Endothelial cell of umbilical vein (primary cell): ENCODE measurements at regions not wholly inside any gene's neighbourhood (a gene's known extent, or its start where the extent isn't known, plus 50 kb on each side); places are given as distances from the start of the nearest gene placed in this dataset.

Source experiments
- BruUV-seq: library from RNA; stranded (reverse); fragments of 400-500 nt; replicated peaks from 2 replicates; lab custom pipeline; 2021; lab: Mats Ljungman, UMichigan
- CTCF ChIA-PET: fragments of 300-600, 350-600 bp; sonication (Branson Sonifier 250); formaldehyde crosslinking; loops from one replicate; lab custom pipeline; 2021; ENCODE audit warnings: antibody characterized with exemption, inconsistent platforms; lab: Charles Lee
- POLR2A ChIA-PET: fragments of 300-600, 350-600 bp; sonication (Branson Sonifier 250); formaldehyde crosslinking; loops from one replicate; lab custom pipeline; 2021; ENCODE audit warnings: antibody characterized with exemption, inconsistent platforms; lab: Charles Lee
- DNase-seq: peaks from one replicate; pipeline ENCODE4 v3.0.0-alpha.2; 2011; ENCODE audit warnings: low read depth, low spot score
- FAIRE-seq: peaks from 2 replicates; lab custom pipeline; 2011; peaks lifted over from hg19 to GRCh38; lab: Jason Lieb, UNC
- H2AFZ ChIP-seq: 2 replicates; pipeline ENCODE4 v1.6.0; 2012; ENCODE audit warnings: low read depth, low read length, control low read depth, inconsistent platforms
- H3K27ac ChIP-seq: 2 replicates; pipeline ENCODE4 v1.5.1; 2011; ENCODE audit warnings: low read depth, mild to moderate bottlenecking, control low read depth, low read length, moderate library complexity; ENCODE audit not compliant: insufficient read depth
- H3K27me3 ChIP-seq, 2 experiments: 2 replicates each; pipeline versions ENCODE4 v1.6.0 to v1.6.1; 2011; ENCODE audit warnings: low read length in 2 of 2, mixed read lengths in 1 of 2; ENCODE audit not compliant: control insufficient read depth in 2 of 2, insufficient read depth in 2 of 2
- H3K36me3 ChIP-seq, 2 experiments: 2 replicates in 1 of 2; 3 replicates in 1 of 2; pipeline ENCODE4 v1.5.1; 2011; ENCODE audit warnings: low read length in 2 of 2, mild to moderate bottlenecking in 1 of 2, moderate library complexity in 1 of 2; ENCODE audit not compliant: control insufficient read depth in 2 of 2, insufficient read depth in 2 of 2; ENCODE audit errors: extremely low read depth in 1 of 2
- H3K4me1 ChIP-seq: 3 replicates; pipeline ENCODE4 v1.5.1; 2011; ENCODE audit warnings: mild to moderate bottlenecking, low read length; ENCODE audit not compliant: control insufficient read depth, insufficient read depth; ENCODE audit errors: extremely low read depth
- H3K4me2 ChIP-seq: 2 replicates; pipeline ENCODE4 v1.6.1; 2011; ENCODE audit warnings: low read length, control low read depth, mixed read lengths; ENCODE audit not compliant: insufficient read depth
- H3K4me3 ChIP-seq, 3 experiments: fragments of 200-600 bp in 1 of 3; sonication (generic), shearing (Covaris generic) in 1 of 3; replicated peaks in 1 of 3; 2 replicates each; pipeline ENCODE4 v1.5.1; 2011 to 2016; ENCODE audit warnings: control low read depth in 3 of 3, low read length in 3 of 3, mild to moderate bottlenecking in 2 of 3, inconsistent platforms in 1 of 3, low read depth in 1 of 3, moderate library complexity in 1 of 3; ENCODE audit not compliant: insufficient read depth in 1 of 3
- H3K79me2 ChIP-seq: 2 replicates; pipeline ENCODE4 v1.6.0; 2012; ENCODE audit warnings: low read length, inconsistent platforms; ENCODE audit not compliant: control insufficient read depth, insufficient read depth
- H3K9ac ChIP-seq: replicated peaks from 2 replicates; pipeline ENCODE3; 2011; ENCODE audit warnings: low read length, control low read depth; ENCODE audit not compliant: insufficient read depth; ENCODE audit errors: extremely low read depth
- H3K9me1 ChIP-seq: replicated peaks from 3 replicates; pipeline ENCODE4 v1.6.0; 2011; ENCODE audit warnings: mild to moderate bottlenecking, low read length; ENCODE audit not compliant: control insufficient read depth, insufficient read depth; ENCODE audit errors: extremely low read depth
- H3K9me3 ChIP-seq: replicated peaks from 2 replicates; pipeline ENCODE4 v1.5.1; 2012; ENCODE audit warnings: low read length, inconsistent platforms; ENCODE audit not compliant: control insufficient read depth, insufficient read depth
- H4K20me1 ChIP-seq: replicated peaks from 2 replicates; pipeline ENCODE3; 2011; ENCODE audit warnings: mild to moderate bottlenecking, low read length; ENCODE audit not compliant: control insufficient read depth, insufficient read depth; ENCODE audit errors: extremely low read depth
- EZH2 ChIP-seq: IDR thresholded peaks from 2 replicates; pipeline ENCODE4 v1.6.1; 2012; ENCODE audit warnings: borderline replicate concordance, low read depth, mild to moderate bottlenecking, moderate library complexity, low read length, inconsistent platforms; ENCODE audit not compliant: severe bottlenecking
- FOS ChIP-seq: IDR thresholded peaks from 2 replicates; pipeline ENCODE4 v1.6.1; 2011; ENCODE audit warnings: mild to moderate bottlenecking, low read length, moderate library complexity, borderline replicate concordance; ENCODE audit not compliant: insufficient read depth
- GATA2 ChIP-seq: IDR thresholded peaks from 2 replicates; pipeline ENCODE4 v1.7.0; 2011; ENCODE audit warnings: low read depth, mild to moderate bottlenecking, moderate library complexity, mixed read lengths, low read length; ENCODE audit not compliant: insufficient read length, insufficient read depth
- JUN ChIP-seq: IDR thresholded peaks from 2 replicates; pipeline ENCODE4 v1.6.1; 2011; ENCODE audit warnings: borderline replicate concordance, low read depth; ENCODE audit not compliant: insufficient read length, insufficient read depth
- MYC ChIP-seq: IDR thresholded peaks from one replicate; pipeline ENCODE4 v1.6.1; 2011; ENCODE audit warnings: mild to moderate bottlenecking, low read depth, low read length
- POLR2A ChIP-seq: IDR thresholded peaks from 2 replicates; pipeline ENCODE4 v1.6.1; 2012; ENCODE audit warnings: low read depth, mild to moderate bottlenecking, control low read depth, low read length
- POLR2AphosphoS5 ChIP-seq: IDR thresholded peaks from 2 replicates; pipeline ENCODE4 v1.6.1; 2012; ENCODE audit warnings: low read depth, mild to moderate bottlenecking, control low read depth, low read length, moderate library complexity; ENCODE audit not compliant: insufficient read depth
- dilution Hi-C: fragments of 300-500 bp; cut with MboI; formaldehyde crosslinking; loops from one replicate; pipeline ENCODE4 v1.15.0; 2019; ENCODE audit warnings: low sequenced_read_pairs; ENCODE audit not compliant: extremely low pct_ligation_motif_present
- intact Hi-C: fragments of 100-400 bp; cut with micrococcal nuclease; formaldehyde crosslinking; loops from one replicate; pipeline ENCODE4 v1.10.0; 2022
- TF ChIP-seq, protein P1 (sequence below): IDR thresholded peaks from 2 replicates; pipeline ENCODE4 v1.6.1; 2011; ENCODE audit not compliant: insufficient read depth, insufficient read length
- TF ChIP-seq, protein P2 (sequence below), 2 donors: IDR thresholded peaks; 1 replicate in 1 of 2; 2 replicates in 1 of 2; pipeline ENCODE4 v1.5.1; 2011; ENCODE audit warnings: low read length in 2 of 2, mild to moderate bottlenecking in 2 of 2, moderate library complexity in 2 of 2, control low read depth in 1 of 2, inconsistent platforms in 1 of 2, low read depth in 1 of 2; ENCODE audit not compliant: insufficient read depth in 1 of 2; ENCODE audit errors: extremely low read depth in 1 of 2

DNA sequence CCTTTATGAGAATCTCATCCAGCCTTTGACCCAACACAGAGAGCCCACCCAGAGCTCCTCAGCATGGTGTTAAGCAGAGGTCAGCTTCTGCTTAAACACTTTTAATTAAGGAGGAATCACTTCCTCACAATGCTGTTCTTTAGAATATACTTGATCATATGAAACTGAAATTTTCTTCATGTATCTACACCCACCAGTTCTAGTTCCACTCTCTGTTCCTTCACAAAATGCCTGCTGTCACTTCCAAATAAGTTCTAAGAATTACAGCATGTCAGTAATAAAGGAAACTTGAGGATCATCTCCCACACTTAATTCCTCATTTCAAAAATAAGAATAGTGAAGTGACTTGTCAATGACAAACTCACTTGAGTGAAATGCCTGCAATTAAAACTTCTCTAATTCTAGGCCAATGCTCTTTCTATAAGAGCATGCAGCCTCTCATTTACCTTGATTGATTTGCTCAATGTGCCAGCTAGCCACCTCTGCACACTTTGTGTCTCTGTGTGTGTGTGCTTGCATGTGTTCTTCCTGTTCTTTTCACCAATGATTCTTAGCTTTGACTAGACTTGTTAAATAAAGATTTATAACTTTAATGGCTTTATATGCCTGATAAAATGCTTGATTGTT lies 356.3 kb downstream of the PLPP3 start:
- Histone ChIP-seq H2AFZ (no peak overlapping the region), H3K27ac (no peak overlapping the region), H3K9me1 (no peaks in the 10 kb centered on the region), H3K79me2 (no peaks in the 10 kb centered on the region), H3K36me3 (no peaks in the 10 kb centered on the region), H3K9me3 (no peaks in the 10 kb centered on the region), H3K27me3 (no peaks in the 10 kb centered on the region), H3K4me3 (no peak overlapping the region), H4K20me1 (no peaks in the 10 kb centered on the region), H3K4me1 (no peaks in the 10 kb centered on the region), H3K4me2 (no peak overlapping the region), H3K9ac (no peak overlapping the region)
- TF ChIP-seq POLR2A, result no peak
- no peak for TF ChIP-seq GATA2
- TF ChIP-seq, protein P1, sequence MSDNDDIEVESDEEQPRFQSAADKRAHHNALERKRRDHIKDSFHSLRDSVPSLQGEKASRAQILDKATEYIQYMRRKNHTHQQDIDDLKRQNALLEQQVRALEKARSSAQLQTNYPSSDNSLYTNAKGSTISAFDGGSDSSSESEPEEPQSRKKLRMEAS, result no peak
- TF ChIP-seq MYC, result no peak
- TF ChIP-seq POLR2AphosphoS5, result no peak
- CTCF ChIA-PET, result no interaction called here
- no peak for FAIRE-seq
- no peak for DNase-seq
- intact Hi-C loops, result no loop called here
- POLR2A ChIA-PET, result no interaction called here
- dilution Hi-C loops, result no loop called here
- no TSS peak for BruUV-seq

DNA sequence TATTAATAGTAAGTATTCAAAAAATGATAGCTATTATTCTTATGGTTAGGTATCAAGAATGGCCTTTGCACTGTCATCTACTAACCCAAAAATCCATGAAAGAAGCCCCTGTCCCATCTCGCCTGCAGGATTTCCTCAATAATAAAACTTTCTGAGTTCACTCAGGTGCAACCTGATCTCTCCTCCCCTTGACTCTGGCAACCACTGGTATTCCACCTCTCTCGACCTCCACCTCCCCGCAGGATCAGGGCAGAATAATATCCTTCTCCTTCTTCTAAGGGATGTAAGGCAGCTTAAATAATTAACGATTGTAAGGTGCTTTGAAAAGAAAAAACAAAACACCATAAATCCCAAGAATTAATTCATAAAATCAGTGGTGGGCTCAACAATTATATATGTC lies 359.3 kb downstream of the PLPP3 start:
- no peak overlapping the region for H3K27ac ChIP-seq
- no peak for TF ChIP-seq EZH2
- TF ChIP-seq JUN, result no peak
- TF ChIP-seq, protein P1, result no peak
- TF ChIP-seq POLR2A, result no peak
- no peak for TF ChIP-seq FOS
- TF ChIP-seq GATA2, result no peak
- TF ChIP-seq, protein P2, sequence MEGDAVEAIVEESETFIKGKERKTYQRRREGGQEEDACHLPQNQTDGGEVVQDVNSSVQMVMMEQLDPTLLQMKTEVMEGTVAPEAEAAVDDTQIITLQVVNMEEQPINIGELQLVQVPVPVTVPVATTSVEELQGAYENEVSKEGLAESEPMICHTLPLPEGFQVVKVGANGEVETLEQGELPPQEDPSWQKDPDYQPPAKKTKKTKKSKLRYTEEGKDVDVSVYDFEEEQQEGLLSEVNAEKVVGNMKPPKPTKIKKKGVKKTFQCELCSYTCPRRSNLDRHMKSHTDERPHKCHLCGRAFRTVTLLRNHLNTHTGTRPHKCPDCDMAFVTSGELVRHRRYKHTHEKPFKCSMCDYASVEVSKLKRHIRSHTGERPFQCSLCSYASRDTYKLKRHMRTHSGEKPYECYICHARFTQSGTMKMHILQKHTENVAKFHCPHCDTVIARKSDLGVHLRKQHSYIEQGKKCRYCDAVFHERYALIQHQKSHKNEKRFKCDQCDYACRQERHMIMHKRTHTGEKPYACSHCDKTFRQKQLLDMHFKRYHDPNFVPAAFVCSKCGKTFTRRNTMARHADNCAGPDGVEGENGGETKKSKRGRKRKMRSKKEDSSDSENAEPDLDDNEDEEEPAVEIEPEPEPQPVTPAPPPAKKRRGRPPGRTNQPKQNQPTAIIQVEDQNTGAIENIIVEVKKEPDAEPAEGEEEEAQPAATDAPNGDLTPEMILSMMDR (IDR thresholded peaks at IDR 0.05; ENCODE audit: extremely low read depth in 1 of 2, insufficient read depth in 1 of 2, low read depth in 1 of 2, low read length in 2 of 2), result no peak
- no peak for TF ChIP-seq POLR2AphosphoS5
- TF ChIP-seq MYC, result no peak
- H3K4me2 ChIP-seq, result no peak overlapping the region
- no peak overlapping the region for H3K4me3 ChIP-seq
- CTCF ChIA-PET, result no interaction called here
- H3K36me3 ChIP-seq, result no peaks in the 10 kb centered on the region
- BruUV-seq, result no TSS peak
- H4K20me1 ChIP-seq, result no peaks in the 10 kb centered on the region
- H3K79me2 ChIP-seq, result no peaks in the 10 kb centered on the region
- POLR2A ChIA-PET, result no interaction called here
- no peaks in the 10 kb centered on the region for H3K9me1 ChIP-seq
- intact Hi-C loops (no loop called here), dilution Hi-C loops (no loop called here)
- H3K9ac ChIP-seq, result no peak overlapping the region
- H3K27me3 ChIP-seq, result no peaks in the 10 kb centered on the region
- H2AFZ ChIP-seq, result no peak overlapping the region
- DNase-seq (no peak), FAIRE-seq (no peak)
- no peaks in the 10 kb centered on the region for H3K9me3 ChIP-seq
- no peaks in the 10 kb centered on the region for H3K4me1 ChIP-seq
